Trophoblast cell (in vitro differentiated cells and primary cell): ENCODE measurements at regions not wholly inside any gene's neighbourhood (a gene's known extent, or its start where the extent isn't known, plus 50 kb on each side); places are given as distances from the start of the nearest gene placed in this dataset.

Experiments used
- DNase-seq, 2 donors: peaks; one replicate each; pipeline ENCODE4 v3.0.0-alpha.2; 2016
- H2AFZ ChIP-seq: 2 replicates; pipeline ENCODE4 v1.6.1; 2013; ENCODE audit warnings: low read length, moderate library complexity, mild to moderate bottlenecking; ENCODE audit not compliant: insufficient read depth, poor library complexity
- H2AK5ac ChIP-seq: 2 replicates; pipeline ENCODE4 v1.6.1; 2013; ENCODE audit warnings: mild to moderate bottlenecking, low read length
- H2BK120ac ChIP-seq: 2 replicates; pipeline ENCODE4 v1.6.1; 2013; ENCODE audit warnings: low read length, mild to moderate bottlenecking, moderate library complexity; ENCODE audit not compliant: insufficient read depth, poor library complexity
- H2BK12ac ChIP-seq: 2 replicates; pipeline ENCODE4 v1.6.1; 2013; ENCODE audit warnings: mild to moderate bottlenecking, low read length, moderate library complexity
- H2BK5ac ChIP-seq: 2 replicates; pipeline ENCODE4 v1.6.1; 2013; ENCODE audit warnings: low read length, low read depth, moderate library complexity, mild to moderate bottlenecking; ENCODE audit not compliant: poor library complexity
- H3K14ac ChIP-seq: 2 replicates; pipeline ENCODE4 v1.6.1; 2013; ENCODE audit warnings: mild to moderate bottlenecking, low read length
- H3K18ac ChIP-seq: 2 replicates; pipeline ENCODE4 v1.6.1; 2013; ENCODE audit warnings: mild to moderate bottlenecking, low read length
- H3K23ac ChIP-seq: 2 replicates; pipeline ENCODE4 v1.6.1; 2013; ENCODE audit warnings: low read length
- H3K27ac ChIP-seq: 2 replicates; pipeline ENCODE4 v1.5.1; 2013; ENCODE audit warnings: low read depth, mild to moderate bottlenecking, inconsistent platforms, low read length, moderate library complexity
- H3K27me3 ChIP-seq: 2 replicates; pipeline ENCODE4 v1.6.1; 2013; ENCODE audit warnings: inconsistent platforms, mild to moderate bottlenecking, low read length, moderate library complexity; ENCODE audit not compliant: insufficient read depth
- H3K36me3 ChIP-seq, 2 experiments: 1 replicate in 1 of 2; 2 replicates in 1 of 2; pipeline ENCODE4 v1.6.1; 2013; ENCODE audit warnings: low read length in 2 of 2, mild to moderate bottlenecking in 2 of 2, moderate library complexity in 1 of 2; ENCODE audit not compliant: insufficient read depth in 2 of 2, control insufficient read depth in 1 of 2
- H3K4ac ChIP-seq: 2 replicates; pipeline ENCODE4 v1.6.1; 2013; ENCODE audit warnings: low read depth, mild to moderate bottlenecking, low read length, moderate library complexity
- H3K4me1 ChIP-seq, 2 experiments: 1 replicate in 1 of 2; 2 replicates in 1 of 2; pipeline ENCODE4 v1.6.1; 2013; ENCODE audit warnings: low read length in 2 of 2, mild to moderate bottlenecking in 2 of 2, moderate library complexity in 1 of 2; ENCODE audit not compliant: insufficient read depth in 2 of 2, control insufficient read depth in 1 of 2
- H3K4me2 ChIP-seq: 2 replicates; pipeline ENCODE4 v1.6.1; 2013; ENCODE audit warnings: inconsistent platforms, mild to moderate bottlenecking, low read length, moderate library complexity
- H3K4me3 ChIP-seq: 2 replicates; pipeline ENCODE4 v1.5.1; 2013; ENCODE audit warnings: mild to moderate bottlenecking, low read depth, low read length, inconsistent platforms
- H3K79me1 ChIP-seq: one replicate; pipeline ENCODE4 v1.6.1; 2013; ENCODE audit warnings: low read length
- H3K79me2 ChIP-seq: 2 replicates; pipeline ENCODE4 v1.6.1; 2013; ENCODE audit warnings: low read length, mild to moderate bottlenecking; ENCODE audit not compliant: control insufficient read depth, insufficient read depth, poor library complexity
- H3K9ac ChIP-seq: 2 replicates; pipeline ENCODE4 v1.6.1; 2013; ENCODE audit warnings: mild to moderate bottlenecking, low read length
- H3K9me3 ChIP-seq: 2 replicates; pipeline ENCODE4 v1.6.1; 2013; ENCODE audit warnings: low read depth, mild to moderate bottlenecking, control low read depth, inconsistent platforms, low read length; ENCODE audit not compliant: insufficient read depth
- H4K12ac ChIP-seq: 2 replicates; pipeline ENCODE4 v1.6.1; 2013; ENCODE audit warnings: low read depth, mild to moderate bottlenecking, low read length, moderate library complexity
- H4K8ac ChIP-seq: 2 replicates; pipeline ENCODE4 v1.6.1; 2013; ENCODE audit warnings: low read depth, mild to moderate bottlenecking, low read length, moderate library complexity
- H4K91ac ChIP-seq: one replicate; pipeline ENCODE4 v1.6.1; 2013; ENCODE audit warnings: low read depth, mild to moderate bottlenecking, low read length, moderate library complexity
- WGBS: extraction: QIAGEN DNeasy Blood & Tissue Kit; methylation state at CpG from one replicate; pipeline ENCODE4 v1.1.7; 2013; ENCODE audit warnings: missing lambda C conversion rate; ENCODE audit not compliant: insufficient read length, insufficient coverage; ENCODE audit errors: extremely low coverage; 5-methylcytosine and 5-hydroxymethylcytosine counted together

DNA sequence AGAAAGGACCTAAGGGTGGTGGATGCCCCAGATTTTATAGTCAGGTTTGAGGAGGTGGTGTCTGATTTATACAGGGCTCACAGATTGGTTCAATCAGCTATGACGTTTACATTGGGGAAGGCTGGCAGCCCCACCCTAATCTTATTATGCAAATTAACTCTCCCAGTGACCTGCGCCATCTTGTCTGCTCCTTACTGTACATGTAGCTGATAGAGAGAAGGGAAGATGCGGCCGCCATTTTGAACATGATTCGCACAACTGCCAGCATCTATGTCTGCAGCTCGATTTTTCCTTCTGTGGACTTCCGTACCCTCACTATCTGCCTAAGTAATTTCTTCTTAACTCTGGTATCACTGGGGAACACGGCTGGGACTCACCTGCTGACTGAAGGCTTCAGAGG, 619.0 kb upstream of the DPP6 start:
- H2BK120ac ChIP-seq, result no peak overlapping the region
- H2BK12ac ChIP-seq, result no peak overlapping the region
- H3K4me2 ChIP-seq, result no peak overlapping the region
- H3K79me2 ChIP-seq, result no peaks in the 10 kb centered on the region
- H3K9ac ChIP-seq, result no peak overlapping the region
- no peak overlapping the region for H3K27ac ChIP-seq
- H3K23ac ChIP-seq, result no peak overlapping the region
- DNase-seq, result no peak
- no peak overlapping the region for H4K12ac ChIP-seq
- H3K14ac ChIP-seq, result no peak overlapping the region
- H2AK5ac ChIP-seq, result no peak overlapping the region
- no peaks in the 10 kb centered on the region for H3K4me1 ChIP-seq
- H3K36me3 ChIP-seq, result no peaks in the 10 kb centered on the region
- H3K27me3 ChIP-seq, result no peaks in the 10 kb centered on the region
- no peak overlapping the region for H4K8ac ChIP-seq
- H2AFZ ChIP-seq, result no peak overlapping the region
- no peak overlapping the region for H2BK5ac ChIP-seq
- H4K91ac ChIP-seq, result no peak overlapping the region
- peaks cover 3% of the 10 kb centered on the region for H3K9me3 ChIP-seq
- no peak overlapping the region for H3K18ac ChIP-seq
- H3K79me1 ChIP-seq, result no peaks in the 10 kb centered on the region
- no CpG with 5 or more reads among the region's 8 CpGs for WGBS
- no peak overlapping the region for H3K4ac ChIP-seq
- no peak overlapping the region for H3K4me3 ChIP-seq

DNA sequence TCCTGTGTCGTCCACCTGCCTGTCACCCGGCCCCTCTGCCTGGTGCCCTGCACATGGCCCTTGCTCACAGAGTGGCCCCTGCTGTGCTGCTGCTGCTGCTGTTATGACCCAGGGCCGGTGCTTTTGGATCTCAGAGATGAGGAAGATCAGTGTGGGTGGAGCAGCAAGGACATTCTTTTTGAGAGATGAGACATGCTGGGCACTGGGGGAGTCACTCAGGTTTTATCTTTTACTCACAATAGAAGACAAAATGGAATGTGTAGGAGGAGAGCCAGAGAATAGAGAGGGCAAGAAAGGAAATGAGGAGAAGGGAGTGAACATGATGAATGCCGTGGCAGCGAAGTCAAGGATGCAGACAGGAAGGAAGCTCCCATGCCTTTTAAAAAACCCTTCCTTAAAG, 611.5 kb upstream of the DPP6 start:
- H3K79me2 ChIP-seq, result no peaks in the 10 kb centered on the region
- H3K4me2 ChIP-seq, result no peak overlapping the region

GRCh38 chr7:153443032-153443701, 609.0 kb upstream of the DPP6 start:
- Histone ChIP-seq H3K23ac (no peak overlapping the region), H3K79me2 (no peaks in the 10 kb centered on the region), H2BK12ac (no peak overlapping the region), H3K14ac (no peak overlapping the region), H4K12ac (no peak overlapping the region), H3K9me3 (no peaks in the 10 kb centered on the region), H3K4me3 (no peak overlapping the region), H3K4ac (no peak overlapping the region), H3K18ac (no peak overlapping the region), H2BK120ac (no peak overlapping the region), H2AFZ (no peak overlapping the region), H3K9ac (no peak overlapping the region), H4K91ac (no peak overlapping the region), H3K36me3 (no peaks in the 10 kb centered on the region), H4K8ac (no peak overlapping the region), H3K4me1 (no peaks in the 10 kb centered on the region), H3K79me1 (no peaks in the 10 kb centered on the region), H3K27me3 (no peaks in the 10 kb centered on the region), H2AK5ac (no peak overlapping the region), H2BK5ac (no peak overlapping the region), H3K4me2 (no peak overlapping the region), H3K27ac (no peak overlapping the region)
- no CpG with 5 or more reads among the region's 7 CpGs for WGBS
- no peak for DNase-seq

More for the DNA sequence above, 611.5 kb upstream of the DPP6 start:
- Histone ChIP-seq H3K9ac (no peak overlapping the region), H3K23ac (no peak overlapping the region), H3K14ac (no peak overlapping the region), H3K27me3 (no peaks in the 10 kb centered on the region), H2BK12ac (no peak overlapping the region), H3K36me3 (no peaks in the 10 kb centered on the region), H3K4ac (no peak overlapping the region), H4K8ac (no peak overlapping the region), H4K12ac (no peak overlapping the region), H2BK5ac (no peak overlapping the region), H2AFZ (no peak overlapping the region), H2BK120ac (no peak overlapping the region), H3K18ac (no peak overlapping the region), H3K4me1 (no peaks in the 10 kb centered on the region), H4K91ac (no peak overlapping the region), H3K4me3 (no peak overlapping the region), H3K9me3 (no peaks in the 10 kb centered on the region), H3K27ac (no peak overlapping the region), H2AK5ac (no peak overlapping the region), H3K79me1 (no peaks in the 10 kb centered on the region)
- DNase-seq, result no peak
- no CpG with 5 or more reads among the region's 5 CpGs for WGBS

DNA sequence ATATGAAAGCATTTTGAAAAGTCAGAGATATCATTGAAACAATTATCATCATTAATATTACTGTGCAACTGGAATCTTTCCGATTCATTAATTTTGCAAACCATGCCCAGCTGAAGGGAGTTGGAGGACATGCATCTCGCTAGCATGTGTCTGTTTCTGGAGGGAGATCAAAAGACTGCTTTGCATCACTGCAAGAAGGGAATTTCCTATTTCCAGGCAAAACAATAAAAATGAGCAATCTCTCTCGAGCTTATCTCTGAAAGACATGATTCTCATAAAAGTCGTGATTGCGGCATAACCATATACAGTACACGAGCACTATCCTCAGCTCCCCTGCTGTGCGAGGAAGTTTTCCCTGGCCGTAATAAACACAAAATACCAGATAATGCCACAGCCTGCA, 607.6 kb upstream of the DPP6 start:
- H2BK5ac ChIP-seq, result no peak overlapping the region
- H2AFZ ChIP-seq, result no peak overlapping the region
- H2BK12ac ChIP-seq, result no peak overlapping the region
- H4K12ac ChIP-seq, result no peak overlapping the region
- no peak overlapping the region for H3K18ac ChIP-seq
- no peak overlapping the region for H4K8ac ChIP-seq
- H3K4me2 ChIP-seq, result no peak overlapping the region
- WGBS, result no CpG with 5 or more reads among the region's 8 CpGs
- no peaks in the 10 kb centered on the region for H3K9me3 ChIP-seq
- no peak overlapping the region for H3K27ac ChIP-seq
- H3K4me3 ChIP-seq, result no peak overlapping the region
- no peaks in the 10 kb centered on the region for H3K79me2 ChIP-seq
- DNase-seq, result no peak
- no peak overlapping the region for H3K23ac ChIP-seq
- no peaks in the 10 kb centered on the region for H3K4me1 ChIP-seq
- H2AK5ac ChIP-seq, result no peak overlapping the region
- no peak overlapping the region for H2BK120ac ChIP-seq
- no peaks in the 10 kb centered on the region for H3K79me1 ChIP-seq
- H4K91ac ChIP-seq, result no peak overlapping the region
- no peak overlapping the region for H3K14ac ChIP-seq
- no peaks in the 10 kb centered on the region for H3K36me3 ChIP-seq
- H3K9ac ChIP-seq, result no peak overlapping the region
- H3K4ac ChIP-seq, result no peak overlapping the region
- H3K27me3 ChIP-seq, result no peaks in the 10 kb centered on the region
